ENCODE measurements at regions not wholly inside any gene's neighbourhood (a gene's known extent, or its start where the extent isn't known, plus 50 kb on each side); places are given as distances from the start of the nearest gene placed in this dataset.
"Not testable (repeated sequence)": the region's sequence is repeated elsewhere in the genome, so short reads cannot be mapped to it uniquely, and the experiment has no call there.

- no peak overlapping the region for H3K4me3 ChIP-seq (ENCODE audit: control insufficient read depth, low read depth, low read length)
- DNase-seq (ENCODE audit: low read depth) = no peak
- TF ChIP-seq, protein P1, sequence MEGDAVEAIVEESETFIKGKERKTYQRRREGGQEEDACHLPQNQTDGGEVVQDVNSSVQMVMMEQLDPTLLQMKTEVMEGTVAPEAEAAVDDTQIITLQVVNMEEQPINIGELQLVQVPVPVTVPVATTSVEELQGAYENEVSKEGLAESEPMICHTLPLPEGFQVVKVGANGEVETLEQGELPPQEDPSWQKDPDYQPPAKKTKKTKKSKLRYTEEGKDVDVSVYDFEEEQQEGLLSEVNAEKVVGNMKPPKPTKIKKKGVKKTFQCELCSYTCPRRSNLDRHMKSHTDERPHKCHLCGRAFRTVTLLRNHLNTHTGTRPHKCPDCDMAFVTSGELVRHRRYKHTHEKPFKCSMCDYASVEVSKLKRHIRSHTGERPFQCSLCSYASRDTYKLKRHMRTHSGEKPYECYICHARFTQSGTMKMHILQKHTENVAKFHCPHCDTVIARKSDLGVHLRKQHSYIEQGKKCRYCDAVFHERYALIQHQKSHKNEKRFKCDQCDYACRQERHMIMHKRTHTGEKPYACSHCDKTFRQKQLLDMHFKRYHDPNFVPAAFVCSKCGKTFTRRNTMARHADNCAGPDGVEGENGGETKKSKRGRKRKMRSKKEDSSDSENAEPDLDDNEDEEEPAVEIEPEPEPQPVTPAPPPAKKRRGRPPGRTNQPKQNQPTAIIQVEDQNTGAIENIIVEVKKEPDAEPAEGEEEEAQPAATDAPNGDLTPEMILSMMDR (conservative IDR thresholded peaks at IDR 0.05; ENCODE audit: control insufficient read depth, insufficient read depth, low read depth, low read length) = no peak
Observed at GRCh38 chr6:80527552-80528052, 421.1 kb downstream of the BCKDHB start.

DNA sequence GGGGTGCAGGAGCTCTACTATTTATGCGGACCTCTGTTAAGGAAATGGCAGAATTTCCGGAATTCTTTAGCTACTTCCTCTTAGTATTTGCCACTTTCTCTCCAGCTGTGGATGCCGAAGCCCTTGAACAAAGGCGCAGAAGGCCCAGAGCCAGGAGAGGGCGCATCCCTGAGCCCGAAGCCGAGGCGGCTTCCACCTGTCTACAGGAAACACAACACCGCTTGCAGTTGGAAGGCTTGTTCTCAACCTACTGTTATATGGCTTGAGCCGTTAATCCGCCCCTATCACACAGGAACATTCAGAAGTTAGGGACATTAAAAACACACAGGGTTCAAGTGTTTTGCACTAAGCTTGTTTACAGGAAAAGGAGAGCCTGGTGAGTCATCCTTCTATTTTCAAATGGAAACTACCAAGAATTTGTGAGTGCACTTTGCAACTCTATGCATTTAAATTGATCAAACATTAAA is 417.1 kb downstream of the BCKDHB start:
- TF ChIP-seq, protein P1 (conservative IDR thresholded peaks at IDR 0.05; ENCODE audit: control insufficient read depth, insufficient read depth, low read depth, low read length) = no peak
- H3K4me3 ChIP-seq (ENCODE audit: control insufficient read depth, low read depth, low read length) = no peak overlapping the region
- DNase-seq (ENCODE audit: low read depth) = no peak

- DNase-seq (ENCODE audit: low read depth) = peak; percentile 45
- no peak overlapping the region for H3K4me3 ChIP-seq (ENCODE audit: control insufficient read depth, low read depth, low read length)
- TF ChIP-seq, protein P1 (conservative IDR thresholded peaks at IDR 0.05; ENCODE audit: control insufficient read depth, insufficient read depth, low read depth, low read length) = no peak
Observed at GRCh38 chr6:80523010-80523409, 416.5 kb downstream of the BCKDHB start.

GRCh38 chr6:80522576-80522975 is 416.1 kb downstream of the BCKDHB start:
- TF ChIP-seq, protein P1 (conservative IDR thresholded peaks at IDR 0.05; ENCODE audit: control insufficient read depth, insufficient read depth, low read depth, low read length) = no peak
- H3K4me3 ChIP-seq (ENCODE audit: control insufficient read depth, low read depth, low read length) = no peak overlapping the region
- DNase-seq (ENCODE audit: low read depth) = no peak

DNA sequence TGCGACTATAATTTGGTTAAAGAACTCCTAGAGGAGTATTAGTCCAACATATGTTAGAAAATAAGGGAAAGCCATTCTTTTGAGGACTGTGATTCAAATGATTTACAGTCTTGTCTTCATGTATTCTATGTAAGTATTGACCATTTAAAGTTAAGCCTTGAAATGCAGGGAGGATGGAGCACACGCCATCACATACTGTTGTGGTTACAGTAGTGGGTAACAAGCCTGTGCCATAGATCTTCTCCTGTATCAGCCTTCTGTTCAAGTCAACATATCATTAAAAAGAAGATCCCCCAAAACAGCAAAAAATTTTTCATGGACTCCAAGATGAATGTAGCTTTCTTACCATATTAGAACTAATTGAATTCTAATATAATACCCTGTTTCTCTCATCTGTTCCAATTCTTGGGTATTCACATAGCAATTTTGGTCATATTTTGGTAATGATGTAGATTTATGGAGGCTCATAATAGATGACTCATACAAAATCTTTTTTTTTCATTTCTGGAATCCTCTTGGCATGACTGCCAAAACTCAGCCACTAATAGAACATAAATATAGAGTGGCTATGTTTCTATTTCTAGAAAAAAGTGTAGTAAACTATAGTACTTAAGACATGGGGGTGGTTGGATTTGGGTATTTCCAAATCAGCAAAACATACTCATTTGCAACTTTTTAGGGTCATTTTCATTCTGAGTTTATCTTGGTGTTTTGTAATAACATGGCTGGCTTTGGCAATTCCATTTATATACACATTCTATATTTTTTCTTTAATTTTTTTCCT is 413.5 kb downstream of the BCKDHB start:
- peak; percentile 73 for DNase-seq (ENCODE audit: low read depth)
- TF ChIP-seq, protein P1 (conservative IDR thresholded peaks at IDR 0.05; ENCODE audit: control insufficient read depth, insufficient read depth, low read depth, low read length) = no peak
- no peak overlapping the region for H3K4me3 ChIP-seq (ENCODE audit: control insufficient read depth, low read depth, low read length)

- no peak for DNase-seq (ENCODE audit: low read depth)
- TF ChIP-seq, protein P1 (conservative IDR thresholded peaks at IDR 0.05; ENCODE audit: control insufficient read depth, insufficient read depth, low read depth, low read length) = no peak
- no peak overlapping the region for H3K4me3 ChIP-seq (ENCODE audit: control insufficient read depth, low read depth, low read length)
Observed at GRCh38 chr6:80517525-80517924, 411.1 kb downstream of the BCKDHB start.

DNA sequence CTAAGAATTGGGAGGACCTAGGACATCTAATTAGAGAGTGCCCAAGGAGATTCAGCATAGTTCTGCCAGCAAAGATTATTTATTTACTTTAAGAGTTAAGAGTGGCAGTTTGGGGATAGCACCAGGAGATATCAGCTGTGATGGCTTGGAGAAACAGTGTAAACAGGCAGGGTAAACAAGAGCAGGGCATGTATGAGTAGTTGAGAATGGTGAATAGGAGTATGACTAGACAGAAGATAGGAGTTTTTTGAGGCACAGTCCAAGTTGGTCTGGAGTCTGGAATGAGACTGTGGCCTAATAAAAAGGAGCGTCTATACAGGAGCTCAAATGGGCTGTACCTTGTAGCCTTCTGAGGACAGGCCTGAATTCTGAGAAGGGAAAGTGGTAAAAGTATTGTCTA is 404.1 kb downstream of the BCKDHB start:
- not testable (repeated sequence) for DNase-seq (ENCODE audit: low read depth)

More for the DNA sequence above, 404.1 kb downstream of the BCKDHB start:
- not testable (repeated sequence) for H3K4me3 ChIP-seq (ENCODE audit: control insufficient read depth, low read depth, low read length)
